ENCODE measurements at regions not wholly inside any gene's neighbourhood (a gene's known extent, or its start where the extent isn't known, plus 50 kb on each side); places are given as distances from the start of the nearest gene placed in this dataset.

GRCh38 chr4:137083571-137084135 lies 448.6 kb downstream of the PCDH18 start:
- TF ChIP-seq EP300 (IDR thresholded peaks at IDR 0.05; ENCODE audit: borderline replicate concordance): no peak
- TF ChIP-seq EGR1 (IDR thresholded peaks at IDR 0.05): no peak
- TF ChIP-seq, protein P1, sequence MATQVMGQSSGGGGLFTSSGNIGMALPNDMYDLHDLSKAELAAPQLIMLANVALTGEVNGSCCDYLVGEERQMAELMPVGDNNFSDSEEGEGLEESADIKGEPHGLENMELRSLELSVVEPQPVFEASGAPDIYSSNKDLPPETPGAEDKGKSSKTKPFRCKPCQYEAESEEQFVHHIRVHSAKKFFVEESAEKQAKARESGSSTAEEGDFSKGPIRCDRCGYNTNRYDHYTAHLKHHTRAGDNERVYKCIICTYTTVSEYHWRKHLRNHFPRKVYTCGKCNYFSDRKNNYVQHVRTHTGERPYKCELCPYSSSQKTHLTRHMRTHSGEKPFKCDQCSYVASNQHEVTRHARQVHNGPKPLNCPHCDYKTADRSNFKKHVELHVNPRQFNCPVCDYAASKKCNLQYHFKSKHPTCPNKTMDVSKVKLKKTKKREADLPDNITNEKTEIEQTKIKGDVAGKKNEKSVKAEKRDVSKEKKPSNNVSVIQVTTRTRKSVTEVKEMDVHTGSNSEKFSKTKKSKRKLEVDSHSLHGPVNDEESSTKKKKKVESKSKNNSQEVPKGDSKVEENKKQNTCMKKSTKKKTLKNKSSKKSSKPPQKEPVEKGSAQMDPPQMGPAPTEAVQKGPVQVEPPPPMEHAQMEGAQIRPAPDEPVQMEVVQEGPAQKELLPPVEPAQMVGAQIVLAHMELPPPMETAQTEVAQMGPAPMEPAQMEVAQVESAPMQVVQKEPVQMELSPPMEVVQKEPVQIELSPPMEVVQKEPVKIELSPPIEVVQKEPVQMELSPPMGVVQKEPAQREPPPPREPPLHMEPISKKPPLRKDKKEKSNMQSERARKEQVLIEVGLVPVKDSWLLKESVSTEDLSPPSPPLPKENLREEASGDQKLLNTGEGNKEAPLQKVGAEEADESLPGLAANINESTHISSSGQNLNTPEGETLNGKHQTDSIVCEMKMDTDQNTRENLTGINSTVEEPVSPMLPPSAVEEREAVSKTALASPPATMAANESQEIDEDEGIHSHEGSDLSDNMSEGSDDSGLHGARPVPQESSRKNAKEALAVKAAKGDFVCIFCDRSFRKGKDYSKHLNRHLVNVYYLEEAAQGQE (IDR thresholded peaks at IDR 0.05; ENCODE audit: low read depth): no peak
- no peak for TF ChIP-seq NFIC (IDR thresholded peaks at IDR 0.05)
- no peak for TF ChIP-seq TAF1 (IDR thresholded peaks at IDR 0.05; ENCODE audit: low read depth)
- no peak for TF ChIP-seq CREB1 (IDR thresholded peaks at IDR 0.05; ENCODE audit: low read depth)
- TF ChIP-seq, protein P2, sequence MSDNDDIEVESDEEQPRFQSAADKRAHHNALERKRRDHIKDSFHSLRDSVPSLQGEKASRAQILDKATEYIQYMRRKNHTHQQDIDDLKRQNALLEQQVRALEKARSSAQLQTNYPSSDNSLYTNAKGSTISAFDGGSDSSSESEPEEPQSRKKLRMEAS (IDR thresholded peaks at IDR 0.05): no peak
- TF ChIP-seq, protein P3, sequence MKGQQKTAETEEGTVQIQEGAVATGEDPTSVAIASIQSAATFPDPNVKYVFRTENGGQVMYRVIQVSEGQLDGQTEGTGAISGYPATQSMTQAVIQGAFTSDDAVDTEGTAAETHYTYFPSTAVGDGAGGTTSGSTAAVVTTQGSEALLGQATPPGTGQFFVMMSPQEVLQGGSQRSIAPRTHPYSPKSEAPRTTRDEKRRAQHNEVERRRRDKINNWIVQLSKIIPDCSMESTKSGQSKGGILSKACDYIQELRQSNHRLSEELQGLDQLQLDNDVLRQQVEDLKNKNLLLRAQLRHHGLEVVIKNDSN (IDR thresholded peaks at IDR 0.05): no peak

Measured in Ishikawa (cell line).